HG02763 (cell line): ENCODE measurements at regions not wholly inside any gene's neighbourhood (a gene's known extent, or its start where the extent isn't known, plus 50 kb on each side); places are given as distances from the start of the nearest gene placed in this dataset.

Experiments used
- ATAC-seq: cut with Tn5 transposase; IDR thresholded peaks from one replicate; pipeline ENCODE4 v1.9.1; 2021; ENCODE audit warnings: mild to moderate bottlenecking, moderate library complexity; ENCODE audit not compliant: unreplicated experiment

DNA sequence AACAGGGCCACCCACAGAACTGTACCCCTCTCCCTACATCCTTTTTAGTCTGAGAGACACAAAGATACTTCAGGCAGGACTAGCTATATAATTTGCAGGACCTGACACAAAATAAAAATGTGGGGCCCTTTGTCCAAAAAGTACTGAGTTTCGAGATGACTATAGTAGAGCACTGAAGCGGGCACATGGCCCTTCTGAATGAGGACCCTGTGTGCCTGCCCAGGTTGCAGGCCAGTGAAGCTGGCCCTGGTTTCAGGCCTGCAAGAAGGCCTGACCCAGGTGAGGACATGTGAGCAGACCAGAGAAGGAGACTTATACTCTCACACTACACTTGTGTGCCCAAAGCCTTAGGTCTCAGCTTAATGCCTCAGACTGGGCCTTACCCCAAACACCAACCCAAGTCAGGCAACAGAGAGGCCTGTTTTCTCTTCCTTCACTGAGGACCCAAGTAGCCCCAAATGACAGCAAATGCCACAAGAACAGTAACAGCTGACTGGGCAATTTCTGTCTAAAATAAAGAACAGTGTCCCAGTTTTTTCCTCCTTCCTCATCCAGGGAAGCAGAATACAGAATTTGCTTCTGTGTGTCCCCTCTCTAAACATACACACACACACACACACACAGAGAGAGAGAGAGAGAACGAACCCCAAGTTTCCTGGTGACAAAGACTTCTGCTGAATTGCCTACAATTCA, 100.9 kb upstream of the ARHGEF3 start:
- ATAC-seq = no peak

DNA sequence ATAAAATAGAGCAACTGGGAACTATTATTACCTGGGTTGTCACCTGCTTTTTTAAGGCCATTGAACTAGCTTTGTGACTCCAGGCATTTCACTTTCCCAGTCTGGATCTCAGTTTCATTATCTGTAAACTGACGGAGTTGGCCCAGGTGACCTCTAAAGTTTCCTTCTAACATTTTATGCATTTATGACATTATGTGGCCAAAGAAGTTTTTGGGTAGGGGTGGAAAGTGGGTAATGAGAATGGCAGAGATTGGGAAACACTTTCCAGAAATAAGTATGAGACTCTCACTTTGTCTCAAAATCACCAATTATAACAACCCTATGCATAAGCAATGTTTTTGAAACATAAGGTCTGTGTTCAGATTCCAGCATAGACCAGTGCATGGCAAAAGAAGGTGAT, 99.1 kb upstream of the ARHGEF3 start:
- no peak for ATAC-seq

DNA sequence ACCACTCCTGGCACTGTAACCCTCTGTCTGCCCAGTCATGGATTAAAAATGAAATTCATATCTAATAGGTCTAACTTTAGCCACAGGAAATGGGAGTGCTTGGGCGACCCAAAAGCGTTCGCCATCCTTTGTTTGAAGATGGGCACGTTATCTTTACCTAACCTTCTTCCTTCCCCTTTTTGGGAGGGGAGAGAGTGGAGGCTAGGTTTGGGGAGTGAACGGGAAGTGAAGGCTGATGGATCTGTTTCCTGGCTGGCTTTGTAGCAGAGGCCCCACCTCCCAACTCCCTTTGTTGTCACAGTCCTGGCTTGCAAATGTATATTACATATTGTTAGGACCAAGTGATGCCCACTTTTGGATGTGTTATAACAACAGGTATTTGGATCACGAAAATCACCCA, 98.1 kb upstream of the ARHGEF3 start:
- no peak for ATAC-seq

DNA sequence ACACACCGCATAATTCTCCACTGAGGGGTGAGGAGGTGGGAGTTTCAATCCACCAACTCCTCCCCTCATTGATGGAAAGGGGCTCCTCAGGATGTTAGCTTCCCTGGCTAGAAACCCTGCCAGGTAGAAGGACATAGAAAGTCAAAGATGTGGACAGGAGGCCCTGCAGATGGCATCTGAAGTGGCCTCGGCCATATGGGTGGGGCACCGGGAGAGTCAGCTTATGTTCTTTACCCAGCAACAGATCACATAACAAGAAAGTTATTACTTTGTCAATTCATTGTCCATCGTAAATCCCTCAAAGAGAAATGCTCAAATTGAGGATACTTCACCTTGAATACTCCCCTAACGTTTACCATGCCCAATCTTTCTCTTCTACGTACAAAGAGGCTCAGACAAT, 97.3 kb upstream of the ARHGEF3 start:
- no peak for ATAC-seq

DNA sequence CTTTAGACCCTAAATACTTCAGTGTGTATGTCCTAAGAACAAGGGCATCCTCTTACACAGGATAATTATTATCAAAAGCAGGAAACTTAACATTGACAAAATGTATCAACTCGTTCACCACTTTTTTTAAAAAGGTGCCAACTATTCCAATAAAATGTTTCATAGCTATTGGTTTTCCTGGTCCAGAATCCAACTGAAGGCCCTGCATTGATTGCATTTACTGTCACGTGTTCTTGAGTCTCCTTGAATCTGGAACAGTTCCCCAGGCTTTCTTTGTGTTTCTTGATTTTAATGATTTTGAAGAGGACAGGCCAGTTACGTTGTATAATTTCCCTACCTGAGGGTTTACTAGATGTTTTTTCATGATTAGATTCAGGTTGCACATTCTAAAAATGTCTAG, 94.6 kb upstream of the ARHGEF3 start:
- ATAC-seq = no peak

GRCh38 chr3:56894881-56895431, 93.2 kb upstream of the ARHGEF3 start:
- ATAC-seq = peak; percentile 51

- no peak for ATAC-seq
Measured at GRCh38 chr3:56890448-56891091, 88.8 kb upstream of the ARHGEF3 start.

GRCh38 chr3:56889131-56889530, 87.4 kb upstream of the ARHGEF3 start:
- ATAC-seq = no peak

GRCh38 chr3:56887402-56888025, 85.8 kb upstream of the ARHGEF3 start:
- no peak for ATAC-seq

GRCh38 chr3:56886314-56886713, 84.6 kb upstream of the ARHGEF3 start:
- no peak for ATAC-seq

DNA sequence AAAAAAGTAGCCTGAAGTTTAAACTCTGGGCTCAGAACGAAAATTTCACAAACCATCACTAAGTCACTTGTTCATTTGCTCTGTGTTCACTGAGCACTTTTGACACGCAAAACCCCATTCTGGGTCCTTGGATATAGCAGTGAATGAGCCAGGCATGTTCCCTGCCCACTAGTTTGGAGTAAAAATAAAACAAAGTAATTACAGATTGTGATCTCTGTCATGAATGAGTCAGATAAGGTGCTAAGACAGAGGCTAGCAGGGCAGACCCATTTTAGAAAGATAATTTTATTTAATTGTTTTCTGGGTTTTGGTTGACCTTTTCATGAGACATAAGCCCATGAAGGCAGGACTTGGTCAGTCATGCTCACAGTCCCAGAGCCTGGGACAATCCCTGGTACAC, 84.1 kb upstream of the ARHGEF3 start:
- ATAC-seq = no peak

DNA sequence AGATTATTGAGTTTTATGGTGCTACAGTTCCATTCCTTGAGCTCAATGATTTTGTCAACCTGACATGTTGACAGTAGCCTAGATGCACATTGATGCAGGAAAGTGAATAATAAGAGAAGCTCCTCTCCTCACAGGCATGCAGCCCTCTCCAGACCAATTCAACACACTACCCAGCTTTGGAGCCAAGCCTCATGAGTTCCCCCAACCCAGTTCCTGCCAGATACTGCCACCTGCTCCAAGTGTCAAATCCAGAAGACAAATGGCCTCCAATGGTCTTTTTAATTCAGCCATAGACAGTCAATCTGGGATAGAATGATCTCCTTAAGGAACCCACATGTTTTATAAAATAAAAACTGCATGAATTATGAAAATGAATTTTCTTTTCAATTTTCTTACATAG, 83.7 kb upstream of the ARHGEF3 start:
- no peak for ATAC-seq

- ATAC-seq = no peak
Measured at GRCh38 chr3:56884387-56884786, 82.6 kb upstream of the ARHGEF3 start.

DNA sequence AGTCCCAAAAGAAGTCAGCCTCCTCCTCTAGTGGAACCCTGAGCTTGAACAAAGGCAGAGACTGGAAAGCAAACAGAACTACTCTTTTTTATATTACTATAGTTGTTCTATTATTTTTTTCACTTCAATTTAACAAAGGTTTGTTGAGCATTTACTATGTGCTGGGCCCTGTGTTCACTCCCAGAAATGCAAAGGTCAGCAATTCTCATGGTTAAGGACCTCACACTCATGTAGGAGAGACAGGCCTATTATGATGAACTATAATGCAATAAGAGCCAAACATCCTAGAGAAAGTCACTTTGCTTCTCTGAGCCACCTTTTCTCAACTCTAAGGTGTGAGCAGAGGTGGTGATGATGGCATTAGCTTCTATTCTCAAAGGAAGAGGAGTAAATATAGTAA, 82.1 kb upstream of the ARHGEF3 start:
- no peak for ATAC-seq

DNA sequence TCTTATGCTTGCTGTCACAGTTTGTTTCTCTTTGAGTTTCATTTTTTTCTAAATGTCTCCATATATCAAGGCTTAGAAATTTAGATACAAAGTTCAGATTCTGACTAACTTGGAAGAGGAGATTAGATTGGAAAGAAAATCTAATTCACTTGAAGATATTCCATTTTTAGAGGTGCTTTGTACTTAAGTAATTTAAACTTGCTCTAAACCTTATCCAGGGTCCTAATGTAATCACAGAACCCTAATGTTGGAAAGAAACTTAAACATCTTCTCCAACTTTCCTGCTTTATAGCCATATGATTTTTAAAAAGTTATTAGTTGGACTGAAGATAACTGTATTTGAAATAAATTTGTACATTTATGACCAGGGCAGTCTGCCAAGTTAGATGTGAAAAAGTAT, 81.1 kb upstream of the ARHGEF3 start:
- ATAC-seq = no peak

- no peak for ATAC-seq
Measured at GRCh38 chr3:56881841-56882240, 80.1 kb upstream of the ARHGEF3 start.

- no peak for ATAC-seq
Measured at GRCh38 chr3:56880720-56881575, 79.2 kb upstream of the ARHGEF3 start.

DNA sequence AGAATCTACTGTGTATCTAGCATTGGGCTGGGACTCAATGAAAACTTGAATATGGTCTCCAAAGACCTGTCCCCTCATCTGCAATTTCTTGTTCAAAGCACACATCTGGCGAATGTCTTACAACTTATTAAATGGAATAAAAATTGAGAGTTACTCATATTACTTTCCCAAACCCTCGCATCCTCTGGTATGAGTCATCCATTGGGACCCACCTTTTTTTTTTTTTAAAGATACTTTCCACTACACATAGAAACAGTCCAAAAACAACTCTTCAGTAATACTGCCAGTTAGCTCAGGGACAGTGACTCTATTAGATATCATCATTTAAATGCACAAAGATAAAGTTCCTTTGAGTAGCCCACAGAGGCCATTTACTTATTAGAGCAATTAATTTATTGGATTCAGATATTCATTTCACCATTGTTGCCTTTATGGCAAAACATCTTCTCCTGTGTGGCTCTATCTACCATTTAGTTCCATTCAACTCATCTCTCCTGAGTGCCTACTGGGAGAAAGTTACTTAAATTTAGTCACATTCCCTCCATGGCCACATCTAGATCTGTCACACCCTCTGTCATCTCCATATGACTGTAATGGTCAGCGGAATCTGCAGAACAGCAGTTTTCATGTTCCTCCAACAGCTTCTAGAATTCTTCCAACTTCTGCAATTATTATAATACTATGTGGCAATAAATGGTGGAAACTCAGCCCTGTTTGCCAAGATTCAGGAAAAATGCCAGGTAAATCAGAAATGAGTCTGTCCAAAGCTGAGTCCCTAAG, 77.9 kb upstream of the ARHGEF3 start:
- no peak for ATAC-seq

DNA sequence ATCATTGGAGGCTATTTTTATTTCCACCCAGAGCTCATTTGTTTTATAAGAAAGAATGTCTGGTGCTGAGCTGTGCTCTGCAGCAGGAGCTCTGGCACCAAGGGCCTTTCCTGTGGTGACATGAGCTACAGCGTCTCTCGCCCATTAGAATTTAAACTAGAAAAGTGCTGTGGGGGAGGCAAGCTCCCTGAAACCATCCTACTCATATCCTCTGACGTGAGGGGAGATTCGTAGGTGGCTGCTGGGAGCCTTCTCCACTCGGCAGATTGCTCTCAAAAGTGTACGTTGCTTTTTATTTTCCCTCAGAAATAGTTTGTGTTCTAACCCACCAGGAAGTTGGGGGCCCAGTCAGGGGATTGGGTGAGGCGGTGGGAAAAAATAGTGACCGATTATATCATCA, 76.3 kb upstream of the ARHGEF3 start:
- no peak for ATAC-seq

DNA sequence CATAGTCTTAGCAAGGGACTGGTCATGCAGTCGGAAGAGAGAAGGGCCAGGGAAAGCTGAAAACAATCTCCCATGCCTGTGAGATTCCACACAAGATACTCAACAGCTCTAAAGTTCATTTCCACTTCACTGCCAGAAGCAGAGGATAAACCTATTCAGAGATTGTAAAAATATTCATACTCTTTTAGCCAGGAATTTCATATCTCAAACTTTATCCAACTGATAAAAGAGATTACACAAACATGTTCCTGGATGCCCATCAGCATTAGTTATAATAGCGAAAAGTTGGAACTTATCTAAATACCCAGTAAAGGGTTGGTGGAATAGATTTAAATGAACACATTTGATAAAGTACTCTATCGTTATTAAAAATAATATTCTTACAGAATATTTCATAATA, 75.2 kb upstream of the ARHGEF3 start:
- ATAC-seq = no peak
